Effector memory CD4-positive, alpha-beta T cell (primary cell): ENCODE measurements at regions not wholly inside any gene's neighbourhood (a gene's known extent, or its start where the extent isn't known, plus 50 kb on each side); places are given as distances from the start of the nearest gene placed in this dataset.
"Not testable (repeated sequence)": the region's sequence is repeated elsewhere in the genome, so short reads cannot be mapped to it uniquely, and the experiment has no call there.

ENCODE experiments used
- DNase-seq, 3 donors: peaks; one replicate each; pipeline ENCODE4 v3.0.0-alpha.2; 2020
- H3K27ac ChIP-seq: 2 replicates; pipeline ENCODE4 v1.7.0; 2013; ENCODE audit warnings: mild to moderate bottlenecking, low read length, moderate library complexity; ENCODE audit not compliant: insufficient read depth, poor library complexity, severe bottlenecking
- H3K27me3 ChIP-seq: replicated peaks from 2 replicates; pipeline ENCODE4 v1.7.0; 2013; ENCODE audit warnings: mild to moderate bottlenecking, low read length; ENCODE audit not compliant: insufficient read depth, control insufficient read depth, poor library complexity, severe bottlenecking
- H3K36me3 ChIP-seq: 2 replicates; pipeline ENCODE4 v1.7.0; 2013; ENCODE audit warnings: mild to moderate bottlenecking, low read length, moderate library complexity; ENCODE audit not compliant: control insufficient read depth, insufficient read depth
- H3K4me1 ChIP-seq: 2 replicates; pipeline ENCODE4 v1.7.0; 2013; ENCODE audit warnings: low read length, mild to moderate bottlenecking; ENCODE audit not compliant: control insufficient read depth, insufficient read depth, poor library complexity, severe bottlenecking
- H3K4me3 ChIP-seq: 2 replicates; pipeline ENCODE4 v1.7.0; 2013; ENCODE audit warnings: low read length, low read depth, mild to moderate bottlenecking; ENCODE audit not compliant: insufficient read depth, poor library complexity, severe bottlenecking
- H3K9me3 ChIP-seq: 2 replicates; pipeline ENCODE4 v1.7.0; 2013; ENCODE audit warnings: mild to moderate bottlenecking, low read length, moderate library complexity; ENCODE audit not compliant: control insufficient read depth

- Histone ChIP-seq H3K27ac (no peak overlapping the region), H3K4me1 (no peaks in the 10 kb centered on the region), H3K9me3 (no peaks in the 10 kb centered on the region), H3K4me3 (no peak overlapping the region), H3K36me3 (no peaks in the 10 kb centered on the region), H3K27me3 (no peaks in the 10 kb centered on the region)
- DNase-seq: no peak
Measured at GRCh38 chr7:55310287-55311025, 54.7 kb upstream of the LANCL2 start.

- H3K36me3 ChIP-seq, H3K9me3 ChIP-seq, H3K27me3 ChIP-seq: not testable (repeated sequence)
Measured at GRCh38 chr7:55311892-55312291, 53.2 kb upstream of the LANCL2 start.

GRCh38 chr7:55313671-55314070 is 51.5 kb upstream of the LANCL2 start:
- H3K36me3 ChIP-seq, DNase-seq, H3K4me3 ChIP-seq, H3K27me3 ChIP-seq, H3K27ac ChIP-seq, H3K9me3 ChIP-seq, H3K4me1 ChIP-seq: not testable (repeated sequence)

More at GRCh38 chr7:55311892-55312291, 53.2 kb upstream of the LANCL2 start:
- H3K4me1 ChIP-seq, H3K27ac ChIP-seq, H3K4me3 ChIP-seq, DNase-seq: not testable (repeated sequence)

GRCh38 chr7:55314967-55315366 is 50.2 kb upstream of the LANCL2 start:
- Histone ChIP-seq H3K4me3 (no peak overlapping the region), H3K36me3 (no peaks in the 10 kb centered on the region), H3K4me1 (no peaks in the 10 kb centered on the region), H3K9me3 (no peaks in the 10 kb centered on the region), H3K27me3 (no peaks in the 10 kb centered on the region), H3K27ac (no peak overlapping the region)
- DNase-seq: no peak
